UCSD-AML1 (cell line): ENCODE measurements at regions not wholly inside any gene's neighbourhood (a gene's known extent, or its start where the extent isn't known, plus 50 kb on each side); places are given as distances from the start of the nearest gene placed in this dataset.
"Not testable (repeated sequence)": the region's sequence is repeated elsewhere in the genome, so short reads cannot be mapped to it uniquely, and the experiment has no call there.

Source experiments
- DNase-seq: peaks from one replicate; lab custom pipeline; 2025; ENCODE audit not compliant: unreplicated experiment; lab: John Stamatoyannopoulos, UW

DNA sequence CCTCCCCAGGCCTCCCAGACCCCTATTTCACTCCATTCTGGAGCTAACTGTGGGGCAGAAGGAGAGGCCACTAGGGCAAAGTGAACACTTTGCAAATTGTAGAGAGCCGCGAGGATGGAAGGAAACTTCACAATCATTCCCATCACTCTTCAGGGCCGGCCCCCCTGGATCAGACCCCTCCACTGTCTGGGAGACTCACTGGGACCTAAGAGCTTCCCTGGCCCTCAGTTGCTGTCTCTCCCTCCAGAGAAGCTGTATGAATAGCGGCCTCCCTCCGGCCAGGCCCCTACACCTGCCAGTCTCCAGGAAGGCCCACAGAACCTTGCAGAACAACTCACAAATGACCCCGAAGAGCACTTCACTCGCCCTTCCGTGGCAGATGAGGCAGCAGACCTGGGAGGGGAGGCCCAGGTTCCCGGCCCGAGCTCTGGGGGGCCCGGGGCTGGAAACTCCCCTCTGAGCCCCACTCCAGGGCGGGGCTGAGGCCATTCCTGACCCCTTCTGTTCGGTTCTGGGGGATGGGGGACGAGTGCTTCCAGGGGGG is 141.9 kb upstream of the IER5L start:
- DNase-seq = no peak

- DNase-seq = no peak
These were observed 141.2 kb upstream of the IER5L start for GRCh38 chr9:129319076-129319937.

- no peak for DNase-seq
These were observed 140.3 kb upstream of the IER5L start for GRCh38 chr9:129318121-129319075.

DNA sequence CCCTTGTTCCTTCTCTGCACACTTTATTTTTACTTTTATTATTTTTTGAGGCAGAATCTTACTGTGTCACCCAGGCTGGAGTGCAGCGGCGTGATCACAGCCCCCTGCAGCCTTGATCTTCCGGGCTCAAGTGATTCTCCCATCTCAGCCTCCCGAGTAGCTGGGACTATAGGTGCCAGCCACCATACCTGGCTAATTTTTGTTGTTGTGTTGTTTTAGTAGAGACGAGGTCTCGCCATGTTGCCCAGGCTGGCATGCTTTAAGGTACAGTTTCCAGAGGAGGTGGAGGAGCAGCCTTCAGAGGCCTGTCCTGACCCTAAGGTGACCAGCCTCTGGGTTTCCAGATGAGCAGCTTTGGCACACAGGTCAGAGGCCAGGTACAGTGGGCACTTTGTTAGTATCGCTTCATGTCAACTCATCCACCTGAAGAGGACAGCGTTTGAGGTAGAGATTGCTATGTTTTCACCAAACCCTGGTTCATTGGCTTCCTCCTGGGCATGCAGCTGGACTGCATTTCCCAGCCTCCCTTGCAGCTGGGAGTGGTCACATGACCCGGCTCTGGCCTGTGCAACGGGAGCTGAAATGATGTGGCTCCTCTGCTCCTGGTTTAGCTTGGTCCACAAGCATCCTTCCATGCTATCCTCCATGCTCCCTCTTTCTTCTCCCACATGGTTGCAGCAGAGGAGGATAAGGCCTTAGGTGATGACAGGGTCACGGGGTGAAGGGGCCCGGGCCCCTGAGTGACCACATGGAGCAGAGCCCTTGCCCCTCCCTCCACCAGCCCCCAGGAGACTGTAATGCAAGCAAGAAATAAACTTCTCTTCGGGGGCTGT is 139.3 kb upstream of the IER5L start:
- no peak for DNase-seq

DNA sequence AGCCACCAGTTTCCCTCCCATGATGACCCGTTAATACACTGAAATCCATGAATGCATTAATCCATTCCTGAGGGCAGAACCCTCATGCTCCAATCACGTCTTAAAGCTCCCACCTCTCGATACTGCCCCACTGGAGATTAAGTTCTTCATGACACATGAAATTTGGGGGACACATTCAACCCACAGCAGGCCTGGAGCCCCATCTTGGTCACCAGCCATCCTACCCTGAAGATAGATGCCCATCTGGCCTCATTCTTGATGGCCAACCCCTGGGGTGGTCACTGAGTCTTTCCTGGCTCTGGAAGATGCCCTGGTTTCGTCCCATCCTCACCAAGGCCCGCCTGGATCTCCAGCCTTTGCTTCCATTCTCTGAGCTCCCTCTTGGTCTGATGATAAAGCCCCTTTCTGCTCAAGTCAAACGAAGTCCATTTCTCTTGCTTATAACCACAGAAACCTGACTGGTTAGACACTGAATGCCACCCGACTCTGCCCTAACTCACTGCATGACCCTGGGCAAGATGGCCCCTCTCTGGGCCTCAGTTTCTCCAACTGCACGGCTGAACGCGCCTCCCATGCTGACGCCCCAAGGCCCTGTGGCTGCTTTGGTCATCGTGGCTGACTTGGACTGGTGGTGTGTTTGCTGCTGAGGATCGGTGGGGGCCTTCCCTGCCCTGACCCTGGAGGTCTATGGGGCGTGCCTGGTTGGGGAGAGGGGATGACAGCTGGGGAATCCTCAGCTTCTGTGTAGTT is 138.4 kb upstream of the IER5L start:
- DNase-seq = no peak

DNA sequence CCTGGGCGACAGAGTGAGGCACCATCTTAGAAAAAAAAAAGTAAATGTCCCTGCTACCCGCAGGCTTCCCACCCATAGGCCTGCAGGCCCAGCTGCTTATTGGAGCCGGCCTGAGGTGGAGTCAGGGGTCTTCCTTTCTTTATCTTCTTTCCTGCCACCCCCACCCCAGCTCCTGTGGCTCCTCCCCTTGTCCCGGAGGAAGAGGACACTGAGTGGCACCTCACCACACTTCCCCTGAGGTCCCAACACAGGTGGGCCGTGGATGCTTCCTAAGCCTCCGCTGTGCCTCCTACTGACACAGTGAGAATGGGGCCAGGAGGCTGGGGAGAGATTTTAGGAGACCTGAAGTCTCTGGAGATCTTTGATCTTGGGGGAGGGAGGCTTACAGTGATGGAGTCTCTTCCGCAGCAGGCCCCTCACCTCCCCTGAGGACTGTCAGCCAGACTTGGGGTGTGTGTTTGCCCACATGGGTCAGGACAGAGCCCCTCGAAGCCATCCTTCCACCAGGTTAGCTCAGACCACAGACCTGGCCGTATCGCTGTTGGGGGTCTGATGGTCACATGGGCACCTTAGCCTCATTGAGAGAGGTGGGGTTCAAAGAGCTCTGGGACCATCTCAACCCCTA is 135.4 kb upstream of the IER5L start:
- DNase-seq = no peak

GRCh38 chr9:129312251-129313122 is 134.4 kb upstream of the IER5L start:
- no peak for DNase-seq

DNA sequence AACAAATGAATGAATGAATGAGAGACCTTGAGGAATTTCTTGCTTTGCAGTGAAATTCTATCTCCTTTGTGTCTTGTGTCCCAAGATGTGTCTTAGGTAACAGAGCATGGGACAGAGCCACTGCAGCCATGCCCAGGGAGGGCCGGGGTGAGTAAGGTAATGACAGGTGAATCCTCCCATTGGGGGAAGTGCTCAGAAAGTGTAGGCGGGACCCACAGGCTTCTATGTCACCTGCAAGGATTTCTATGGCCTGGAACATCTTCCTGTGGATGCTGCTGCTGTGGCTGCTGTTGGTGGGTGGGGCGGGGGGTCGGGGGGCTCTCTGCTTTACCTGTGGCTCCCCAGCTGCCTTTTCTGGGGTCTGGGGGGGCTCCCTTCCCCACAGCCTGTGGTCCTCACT is 133.6 kb upstream of the IER5L start:
- DNase-seq = no peak

- DNase-seq = no peak
These were observed 132.7 kb upstream of the IER5L start for GRCh38 chr9:129310666-129311350.

DNA sequence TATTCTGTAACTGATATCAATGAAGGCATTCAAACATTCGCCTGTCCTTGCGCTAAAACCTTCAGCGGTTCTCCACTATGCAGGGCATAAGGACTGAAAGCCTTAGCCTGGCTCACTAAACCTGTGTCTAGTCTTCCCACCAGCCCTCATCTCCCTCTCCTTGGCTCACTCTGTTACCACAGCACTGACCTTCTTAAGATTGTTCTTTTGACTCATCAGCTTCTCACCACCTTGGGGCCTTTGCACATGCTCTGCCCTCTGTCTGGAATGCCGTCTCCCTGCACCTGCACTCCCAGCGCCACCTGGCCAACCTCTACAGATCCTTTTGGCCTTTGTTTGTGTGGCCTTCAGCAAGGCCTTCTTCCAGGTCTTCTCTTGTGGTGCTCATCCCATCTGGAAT is 131.8 kb upstream of the IER5L start:
- DNase-seq = no peak

GRCh38 chr9:129309041-129309430 is 131.0 kb upstream of the IER5L start:
- no peak for DNase-seq

DNA sequence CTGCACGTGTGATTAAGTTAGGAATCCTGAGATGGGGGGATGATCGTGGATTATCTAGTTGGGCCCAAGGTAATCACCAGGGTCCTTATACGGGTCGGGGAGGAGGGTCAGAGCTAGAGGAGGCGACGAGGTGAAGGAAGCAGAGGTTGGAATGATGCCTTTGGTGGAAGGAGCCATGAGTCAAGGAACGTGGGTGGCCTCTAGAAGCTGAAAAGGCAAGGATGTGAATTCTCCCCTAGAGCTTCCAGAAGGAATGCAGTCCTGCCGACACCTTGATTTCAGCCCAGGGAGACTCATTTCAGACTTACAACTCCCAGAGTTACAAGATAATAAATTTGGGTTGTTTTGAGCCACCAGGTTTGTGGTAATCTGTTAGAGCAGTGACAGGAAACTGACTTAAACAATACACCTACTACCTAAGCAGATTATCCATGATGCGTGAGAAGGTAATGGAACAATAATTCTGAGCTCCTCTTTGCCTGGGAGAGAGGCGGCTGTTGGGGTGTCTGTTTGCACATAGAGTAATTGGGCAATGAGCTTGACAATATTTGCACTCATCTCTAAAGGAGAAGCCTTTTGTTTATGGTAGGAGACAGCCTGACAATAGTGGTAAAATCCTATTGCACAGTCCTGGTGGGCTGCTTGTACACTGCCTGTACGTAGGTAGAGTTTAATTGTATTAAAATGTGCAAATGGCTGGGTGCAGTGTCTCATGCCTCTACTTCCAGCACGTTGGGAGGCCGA is 129.3 kb upstream of the IER5L start:
- no peak for DNase-seq

DNA sequence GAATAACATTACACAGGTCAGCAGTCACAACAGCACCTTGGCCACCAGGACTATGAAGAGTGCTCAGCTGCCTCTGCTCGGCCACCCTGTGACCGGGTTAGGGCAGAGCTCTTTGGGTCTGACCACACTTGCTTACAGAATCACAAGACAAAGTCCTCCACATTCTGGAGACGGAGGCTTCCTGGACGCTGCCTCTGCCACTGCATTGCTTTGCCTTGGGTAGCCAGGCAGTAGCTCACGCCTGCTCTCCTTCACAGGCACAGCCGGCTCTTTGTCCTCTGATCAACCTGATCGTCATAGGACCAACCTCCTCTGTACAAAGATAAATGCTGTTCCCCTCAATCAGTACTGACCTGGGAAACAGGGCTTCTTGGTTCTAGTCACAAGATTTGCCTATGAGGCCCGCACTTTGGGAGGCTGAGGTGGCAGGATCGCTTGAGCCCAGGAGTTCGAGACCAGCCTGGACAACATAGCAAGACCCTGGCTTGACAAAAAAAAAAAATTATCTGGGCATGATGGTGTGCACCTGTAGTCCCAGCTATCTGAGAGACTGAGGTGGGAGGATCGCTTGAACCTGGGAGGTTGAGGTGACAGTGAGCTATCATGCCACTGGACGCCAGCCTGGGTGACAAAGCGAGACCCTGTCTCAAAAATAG is 128.4 kb upstream of the IER5L start:
- no peak for DNase-seq

GRCh38 chr9:129305246-129305645 is 127.2 kb upstream of the IER5L start:
- DNase-seq = no peak

- DNase-seq = no peak
These were observed 123.9 kb upstream of the IER5L start for GRCh38 chr9:129301941-129302340.

DNA sequence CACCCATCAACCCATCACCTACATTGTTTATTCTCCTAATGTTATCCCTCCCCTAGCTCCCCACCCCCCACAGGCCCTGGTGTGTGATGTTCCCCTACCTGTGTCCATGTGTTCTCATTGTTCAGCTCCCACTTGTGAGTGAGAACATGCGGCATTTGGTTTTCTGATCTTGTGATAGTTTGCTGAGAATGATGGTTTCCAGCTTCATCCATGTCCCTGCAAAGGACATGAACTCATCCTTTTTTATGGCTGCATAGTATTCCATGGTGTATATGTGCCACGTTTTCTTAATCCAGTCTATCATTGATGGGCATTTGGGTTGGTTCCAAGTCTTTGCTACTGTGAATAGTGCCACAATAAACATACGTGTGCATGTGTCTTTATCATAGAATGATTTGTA is 118.1 kb upstream of the IER5L start:
- DNase-seq = not testable (repeated sequence)

DNA sequence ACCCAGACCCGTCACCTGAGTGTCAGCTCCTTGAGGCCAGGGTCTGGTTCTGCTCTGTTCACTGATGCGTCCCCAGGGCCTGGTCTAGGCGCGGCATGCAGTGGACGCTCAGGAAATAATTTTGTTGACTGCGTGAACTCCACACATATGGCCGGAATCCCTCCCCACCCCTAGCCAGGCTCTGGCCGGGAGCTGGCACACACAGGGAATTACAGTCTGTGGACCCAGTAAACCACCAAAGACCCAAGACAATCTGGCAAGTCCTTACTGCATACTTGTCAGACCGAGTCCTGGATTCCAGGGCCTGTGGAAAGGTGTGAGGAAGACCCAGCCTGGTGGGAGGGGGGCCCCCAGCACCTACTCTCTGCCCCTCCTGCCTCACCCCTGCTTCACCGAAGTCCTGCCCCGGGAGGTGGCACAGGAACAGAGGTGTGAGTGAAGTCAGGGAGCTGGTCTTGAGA is 113.0 kb upstream of the IER5L start:
- DNase-seq = no peak
